ENCODE measurements at regions not wholly inside any gene's neighbourhood (a gene's known extent, or its start where the extent isn't known, plus 50 kb on each side); places are given as distances from the start of the nearest gene placed in this dataset.
"Not testable (repeated sequence)": the region's sequence is repeated elsewhere in the genome, so short reads cannot be mapped to it uniquely, and the experiment has no call there.

DNA sequence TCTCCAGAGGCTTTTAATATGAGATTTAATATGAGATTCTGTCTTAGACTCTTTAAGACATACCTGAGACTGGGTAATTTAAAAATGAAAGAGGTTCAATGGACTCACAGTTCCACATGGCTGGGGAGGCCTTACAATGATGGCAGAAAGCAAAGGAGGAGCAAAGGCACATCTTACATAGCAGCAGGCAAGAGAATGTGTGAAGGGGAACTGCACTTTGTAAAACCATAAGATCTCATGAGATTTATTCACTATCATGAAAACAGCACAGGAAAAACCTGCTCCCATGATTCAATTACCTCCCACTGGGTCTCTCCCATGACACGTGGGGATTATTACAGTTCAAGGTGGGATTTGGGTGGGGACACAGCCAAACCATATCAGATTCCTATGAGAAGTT, 79.2 kb upstream of the DTNBP1 start:
- not testable (repeated sequence) for FAIRE-seq; DNase-seq (ENCODE audit: low spot score)

DNA sequence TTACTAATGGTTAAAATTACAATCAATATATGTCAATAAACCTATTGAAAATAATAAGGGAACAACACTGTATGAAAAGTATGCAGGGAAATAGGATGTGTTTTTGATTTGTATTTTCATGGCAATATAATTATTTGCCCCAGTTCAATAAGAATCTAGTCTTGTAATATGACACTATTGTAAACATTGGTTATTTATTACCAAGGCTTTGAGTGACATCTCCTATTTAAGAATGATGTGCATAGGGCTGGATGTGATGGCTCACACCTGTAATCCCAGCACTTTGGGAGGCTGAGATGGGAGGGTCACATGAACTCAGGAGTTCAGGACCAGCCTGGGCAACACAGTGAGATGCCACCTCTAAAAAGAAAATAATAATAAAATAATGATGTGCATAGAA, 78.6 kb upstream of the DTNBP1 start:
- DNase-seq (ENCODE audit: low spot score) (no peak), FAIRE-seq (no peak)

DNA sequence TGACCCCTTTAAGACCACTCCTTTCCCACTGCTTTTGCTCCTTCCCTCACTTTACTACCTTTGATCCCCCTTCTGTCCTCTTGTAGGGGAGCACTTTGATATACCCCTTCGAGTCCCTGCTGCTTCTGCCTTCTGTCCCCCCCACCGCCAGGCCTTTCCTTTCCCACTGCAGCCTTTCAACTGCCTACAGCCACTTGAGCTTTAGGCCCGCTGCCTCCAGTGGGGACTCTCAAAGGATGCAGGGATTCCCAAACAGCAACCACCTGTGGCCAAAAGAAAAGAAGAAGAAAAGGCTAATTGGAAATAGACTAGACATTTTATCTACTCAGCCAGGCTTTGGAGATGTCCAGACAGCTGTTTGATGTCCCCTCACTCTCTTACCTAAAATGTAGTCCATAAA, 77.0 kb upstream of the DTNBP1 start:
- DNase-seq (ENCODE audit: low spot score) (no peak), FAIRE-seq (no peak)

DNA sequence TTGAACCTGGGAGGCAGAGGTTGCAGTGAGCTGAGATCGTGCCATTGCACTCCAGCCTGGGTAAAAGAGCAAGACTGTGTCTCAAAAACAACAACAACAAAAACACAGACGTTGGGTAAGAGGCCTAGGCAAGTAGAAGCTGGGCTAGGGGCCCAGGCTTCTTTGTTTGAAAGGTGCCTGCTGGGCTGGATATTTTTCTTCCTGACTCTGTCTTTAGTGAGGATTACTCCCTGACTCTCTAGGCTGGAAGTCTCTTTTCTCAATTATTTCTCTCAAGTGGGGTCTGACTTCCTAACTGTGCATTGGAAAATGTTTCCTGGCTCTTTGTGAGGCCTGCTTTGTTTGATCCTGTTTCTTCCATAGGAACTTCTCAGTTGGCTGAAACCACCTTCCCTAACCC, 76.5 kb upstream of the DTNBP1 start:
- FAIRE-seq (no peak), DNase-seq (ENCODE audit: low spot score) (no peak)

DNA sequence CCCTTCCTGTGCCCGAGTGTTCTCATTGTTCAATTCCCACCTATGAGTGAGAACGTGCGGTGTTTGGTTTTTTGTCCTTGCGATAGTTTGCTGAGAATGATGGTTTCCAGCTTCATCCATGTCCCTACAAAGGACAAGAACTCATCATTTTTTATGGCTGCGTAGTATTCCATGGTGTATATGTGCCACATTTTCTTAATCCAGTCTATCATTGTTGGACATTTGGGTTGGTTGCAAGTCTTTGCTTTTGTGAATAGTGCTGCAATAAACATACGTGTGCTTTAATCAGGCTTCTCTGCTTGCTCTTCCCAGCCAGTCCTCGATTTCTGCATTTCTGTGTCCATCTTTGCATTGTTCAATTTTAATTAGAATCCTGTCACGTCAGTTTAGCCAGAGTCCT, 75.4 kb upstream of the DTNBP1 start:
- not testable (repeated sequence) for DNase-seq (ENCODE audit: low spot score); FAIRE-seq

DNA sequence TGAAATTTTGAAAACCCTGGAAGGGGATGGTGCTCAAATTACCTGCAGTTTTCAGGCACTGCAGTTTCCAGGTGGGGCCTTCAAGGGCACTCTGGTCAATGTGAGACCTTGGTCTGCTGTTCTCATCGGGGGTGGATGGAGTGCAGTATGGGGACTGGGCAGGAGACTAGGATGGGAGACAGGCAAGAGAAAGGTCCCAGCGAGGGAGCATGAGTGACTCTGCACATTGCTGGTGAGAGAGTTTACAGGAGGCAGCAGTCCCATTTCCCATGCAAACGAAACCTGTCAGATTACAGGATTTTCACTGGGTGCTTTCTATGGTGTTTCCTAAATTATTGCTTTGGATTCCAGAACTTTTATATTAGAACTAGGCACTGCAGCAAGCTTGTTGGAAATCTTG, 73.5 kb upstream of the DTNBP1 start:
- FAIRE-seq = no peak
- no peak for DNase-seq (ENCODE audit: low spot score)

DNA sequence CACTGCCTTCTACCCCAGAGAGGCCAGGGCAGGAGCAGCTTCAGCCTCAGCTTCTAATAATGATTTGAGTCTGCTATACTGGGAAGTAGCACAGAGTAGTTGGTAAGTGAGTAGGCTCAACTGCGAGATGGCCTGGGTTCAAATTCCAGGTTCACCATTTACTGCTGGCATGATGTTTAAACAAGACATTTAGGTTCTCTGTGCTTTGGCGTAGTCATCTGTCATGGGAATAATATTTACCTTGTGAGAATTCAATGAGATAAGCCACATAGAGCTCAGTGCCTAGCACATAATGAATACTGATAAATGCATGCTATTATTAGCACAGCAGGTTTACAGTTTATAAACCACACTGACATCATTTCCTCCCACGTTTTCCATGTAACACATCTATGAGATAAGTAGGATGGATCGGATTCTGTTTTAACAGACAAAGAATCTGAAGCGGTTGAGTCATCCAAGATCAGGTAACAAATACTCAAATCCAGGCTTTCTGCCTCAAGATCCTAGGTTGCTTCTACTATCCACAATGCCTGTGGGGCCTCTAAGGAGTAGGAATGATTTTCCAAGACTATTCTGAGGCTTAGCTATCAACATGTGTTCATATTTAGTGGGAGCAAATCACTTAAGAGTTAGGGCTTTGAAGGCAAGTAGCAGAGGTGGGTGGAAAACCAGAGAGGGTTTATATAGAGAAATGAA, 72.9 kb upstream of the DTNBP1 start:
- peak; percentile 54 for DNase-seq (ENCODE audit: low spot score)
- no peak for FAIRE-seq

DNA sequence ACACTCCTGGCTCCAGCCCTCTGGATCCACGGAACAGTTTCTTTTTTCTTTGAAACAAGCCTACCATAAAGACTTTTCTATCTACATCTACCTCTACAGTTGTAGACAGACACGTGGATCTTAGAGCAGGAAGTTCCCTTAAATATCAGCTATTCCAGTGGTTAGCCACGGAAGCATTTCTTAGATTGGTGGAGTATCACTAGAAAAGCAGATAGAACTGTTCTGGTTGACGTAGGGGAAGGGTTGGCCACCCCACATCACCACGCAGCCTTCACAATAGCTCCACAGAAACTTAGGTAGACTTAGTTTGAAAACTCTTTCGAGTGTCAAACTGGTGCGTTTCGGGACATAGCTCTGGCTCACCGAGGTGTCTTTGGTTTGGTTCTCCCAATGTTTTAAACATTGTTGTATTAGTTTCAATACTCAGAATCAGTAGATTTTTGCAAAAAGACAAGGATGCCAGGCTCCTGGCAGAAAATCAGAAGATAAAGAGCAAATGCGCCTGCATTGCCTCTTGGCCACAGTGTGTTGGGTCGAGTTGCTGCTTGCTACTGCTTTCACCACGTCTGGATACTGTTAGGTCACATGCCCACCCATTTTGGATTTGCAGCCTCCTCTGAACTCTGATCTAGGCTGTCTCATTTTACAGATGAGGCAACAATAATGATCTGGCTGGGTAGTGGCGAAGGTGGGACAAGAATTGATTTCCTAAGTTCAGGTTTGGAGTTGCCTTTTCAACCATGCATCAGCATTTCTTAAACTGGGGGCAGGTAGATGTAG, 71.5 kb upstream of the DTNBP1 start:
- no peak for DNase-seq (ENCODE audit: low spot score)
- FAIRE-seq = no peak

DNA sequence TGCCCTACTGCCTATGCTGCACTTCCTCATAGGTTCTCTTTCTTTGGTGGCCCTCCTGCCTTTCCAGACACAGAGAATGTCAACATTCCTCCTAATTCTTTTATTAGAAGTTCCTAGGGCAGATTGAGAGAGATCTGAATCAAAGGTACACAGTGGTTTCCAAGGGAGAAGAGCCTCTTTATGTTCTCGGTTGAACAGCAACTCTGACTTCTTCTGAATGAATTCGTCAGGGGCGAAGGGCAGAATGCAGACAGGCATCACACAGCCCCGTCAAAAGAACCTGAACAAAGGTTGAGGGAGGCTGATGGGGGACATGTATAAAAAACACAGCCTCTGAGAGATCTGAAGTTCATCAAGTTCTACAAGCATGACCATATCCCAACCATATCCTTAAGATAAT, 68.1 kb upstream of the DTNBP1 start:
- DNase-seq (ENCODE audit: low spot score) (no peak), FAIRE-seq (no peak)

DNA sequence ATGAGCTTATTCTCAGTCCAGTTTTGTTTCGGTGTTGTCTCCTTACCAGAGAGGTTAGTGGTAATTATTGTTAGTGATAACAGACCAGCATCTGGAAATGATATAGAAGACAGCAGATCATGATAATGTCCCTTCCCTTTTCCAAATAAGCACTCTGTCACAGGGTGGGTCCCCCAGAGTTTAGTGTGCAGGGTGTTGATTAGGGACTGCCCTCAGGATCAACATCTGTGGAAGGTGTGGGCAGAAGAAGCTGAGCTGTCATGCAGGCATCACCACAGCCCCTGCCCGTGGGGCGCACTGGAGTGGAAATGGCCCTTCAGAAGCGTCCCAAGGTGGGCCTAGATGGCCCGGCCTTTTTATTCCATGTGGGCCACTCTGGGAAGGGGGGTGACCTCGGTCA, 67.6 kb upstream of the DTNBP1 start:
- no peak for DNase-seq (ENCODE audit: low spot score)
- FAIRE-seq = no peak

DNA sequence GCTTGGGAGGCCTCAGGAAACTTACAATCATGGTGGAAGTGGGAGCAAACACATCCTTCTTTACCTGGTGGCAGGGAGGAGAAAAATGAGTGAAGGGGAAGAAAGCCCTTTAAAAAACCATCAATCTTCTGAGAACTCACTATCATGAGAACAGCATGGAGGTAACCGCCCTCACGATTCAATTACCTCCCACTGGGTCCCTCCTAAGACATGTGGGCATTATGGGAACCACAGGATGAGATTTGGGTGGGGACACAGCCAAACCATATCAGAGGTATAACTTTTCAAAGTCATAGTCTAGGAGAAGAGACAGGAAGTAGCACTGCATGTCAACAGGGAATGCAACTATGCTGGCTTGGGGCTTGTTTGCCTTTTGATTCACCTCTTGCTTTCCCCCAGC, 59.9 kb upstream of the DTNBP1 start:
- DNase-seq (ENCODE audit: low spot score) = no peak
- FAIRE-seq = no peak

DNA sequence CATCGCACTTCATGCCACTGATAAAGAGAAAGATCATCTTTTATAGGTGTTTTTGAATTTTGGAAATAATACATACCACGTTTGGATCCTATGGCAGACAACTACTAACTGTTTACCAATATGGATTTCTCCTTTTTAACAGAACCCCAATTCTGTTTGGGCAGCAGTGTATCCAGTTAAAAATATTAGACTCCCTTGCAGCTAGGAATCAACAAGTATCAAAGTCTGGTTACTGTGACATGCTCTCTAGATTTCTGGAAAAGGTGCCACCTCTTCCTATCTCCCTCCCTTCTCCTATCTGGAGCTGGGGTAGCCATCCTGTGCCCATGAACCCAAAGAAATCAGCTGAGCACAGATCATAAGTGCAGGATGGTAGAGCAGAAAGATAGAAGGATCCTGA, 54.1 kb upstream of the DTNBP1 start:
- FAIRE-seq (no peak), DNase-seq (ENCODE audit: low spot score) (no peak)

DNA sequence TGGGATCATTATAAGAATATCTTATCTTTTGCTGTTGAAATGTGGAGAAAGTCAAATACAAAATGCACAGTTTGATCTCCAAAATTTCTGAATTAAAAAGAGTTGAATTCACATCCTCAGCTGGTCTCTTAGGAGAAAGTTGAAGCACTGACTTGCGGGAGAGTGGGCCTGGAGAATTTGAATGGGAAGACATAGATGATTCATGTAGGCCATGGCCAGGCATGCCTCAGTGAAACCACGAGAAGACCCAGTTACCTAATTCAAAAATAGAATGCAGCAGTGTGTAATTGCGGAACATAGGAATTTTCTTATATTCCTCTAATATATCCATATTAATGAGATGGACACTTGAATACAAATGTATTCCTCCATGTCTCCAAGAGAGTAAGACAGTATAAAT, 53.0 kb upstream of the DTNBP1 start:
- FAIRE-seq (no peak), DNase-seq (ENCODE audit: low spot score) (no peak)

DNA sequence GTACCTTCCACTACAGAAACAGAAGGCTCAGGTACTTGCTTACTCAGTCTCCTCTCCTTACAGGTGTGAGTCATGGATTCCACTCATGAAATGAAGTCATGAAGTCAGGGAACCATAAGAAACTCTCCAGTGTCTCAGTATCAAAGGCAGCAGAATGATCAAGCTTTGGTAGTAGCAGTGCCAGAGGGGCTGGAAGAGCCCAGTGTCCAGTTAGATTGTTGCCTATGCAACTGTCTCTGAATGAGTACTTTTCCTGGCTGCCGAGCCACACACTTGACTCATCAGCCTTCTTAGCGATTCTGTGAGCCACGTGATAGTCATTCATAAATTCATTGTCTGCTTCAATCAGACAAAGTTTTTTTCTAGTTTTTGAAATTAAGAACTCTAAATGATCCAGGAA, 52.2 kb upstream of the DTNBP1 start:
- peak; percentile 21 for DNase-seq (ENCODE audit: low spot score)
- no peak for FAIRE-seq

DNA sequence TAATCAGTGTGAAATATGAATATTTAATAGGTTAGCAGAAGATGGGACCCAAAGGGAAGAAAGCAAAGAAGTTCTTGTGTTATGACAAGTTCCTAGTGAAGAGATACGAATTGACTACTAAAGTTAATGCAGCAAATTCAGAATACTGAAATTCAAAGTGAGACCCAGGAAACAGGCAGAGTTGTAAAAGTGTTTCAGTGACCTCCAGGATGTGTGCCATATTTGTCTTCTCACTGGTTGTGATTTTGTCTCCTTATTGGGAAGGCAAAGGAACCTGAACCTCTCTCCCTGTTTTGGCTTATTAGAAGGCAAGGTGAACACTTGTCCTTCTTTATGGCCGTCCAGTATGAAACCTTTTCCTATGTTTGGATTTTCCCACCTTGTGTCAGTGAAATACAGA, 51.8 kb upstream of the DTNBP1 start:
- no peak for FAIRE-seq
- no peak for DNase-seq (ENCODE audit: low spot score)

DNA sequence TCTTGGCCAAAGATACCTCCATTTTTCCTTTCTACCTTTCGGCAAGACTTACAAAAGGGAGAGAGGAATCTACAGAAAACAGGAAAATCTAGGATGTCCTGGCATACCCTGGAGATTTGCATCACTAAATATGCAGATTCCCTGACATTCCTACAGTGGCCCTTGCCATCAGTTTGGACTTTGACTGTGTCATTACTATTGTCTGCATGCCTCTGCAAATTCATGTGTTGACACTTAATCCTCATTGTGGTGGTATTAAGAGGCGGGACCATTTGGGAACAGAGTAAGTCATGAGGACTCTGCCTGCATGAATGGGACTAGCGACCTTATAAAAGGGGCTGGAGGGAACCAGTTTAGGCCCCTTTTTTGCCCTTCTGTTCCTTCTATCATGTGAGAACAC, 50.5 kb upstream of the DTNBP1 start:
- no peak for DNase-seq (ENCODE audit: low spot score)

DNA sequence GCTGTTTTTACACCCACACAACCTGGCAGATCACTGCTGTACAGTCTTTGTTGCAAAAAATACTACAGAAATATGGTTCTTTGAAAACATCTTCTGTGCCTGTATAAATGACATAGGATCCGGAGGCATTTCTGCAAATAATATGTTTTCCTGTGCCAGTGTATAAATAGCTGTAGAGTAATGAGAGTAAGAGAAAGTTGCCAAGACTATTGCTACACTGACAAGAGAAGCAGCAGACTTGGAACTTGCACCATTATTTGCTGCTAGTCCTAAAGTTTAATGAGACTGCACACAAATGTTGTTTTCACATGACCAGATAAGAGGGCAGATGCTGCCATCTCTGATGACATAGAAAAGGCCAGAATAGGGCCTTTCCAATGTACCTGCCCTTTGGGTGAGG, 50.0 kb upstream of the DTNBP1 start:
- DNase-seq (ENCODE audit: low spot score) = no peak
- FAIRE-seq = no peak

More for the DNA sequence above, 50.5 kb upstream of the DTNBP1 start:
- no peak for FAIRE-seq

Data from urothelium cell line (cell line).